Adrenal gland (tissue), 5 donors: ENCODE measurements at regions not wholly inside any gene's neighbourhood (a gene's known extent, or its start where the extent isn't known, plus 50 kb on each side); places are given as distances from the start of the nearest gene placed in this dataset.

Source experiments
- POLR2A ChIP-seq, 2 donors: fragments of 450-650 bp; IDR thresholded peaks; one replicate each; pipeline ENCODE4 v1.6.1; 2017; ENCODE audit warnings: antibody characterized with exemption in 2 of 2, mild to moderate bottlenecking in 2 of 2, moderate library complexity in 1 of 2
- TF ChIP-seq, protein P1 (sequence below), 6 experiments: fragments of 450-650 bp in 4 of 6; fragments of 200-600 bp in 2 of 6; sonication (generic) in 1 of 6; IDR thresholded peaks; 1 replicate in 5 of 6; 2 replicates in 1 of 6; pipeline versions ENCODE4 v1.5.1 to v1.8.0; 2016 to 2021; ENCODE audit warnings: antibody characterized with exemption in 6 of 6, mild to moderate bottlenecking in 2 of 6, moderate library complexity in 1 of 6
- donor health status: DM: no; HTN: no; CAD: no.

DNA sequence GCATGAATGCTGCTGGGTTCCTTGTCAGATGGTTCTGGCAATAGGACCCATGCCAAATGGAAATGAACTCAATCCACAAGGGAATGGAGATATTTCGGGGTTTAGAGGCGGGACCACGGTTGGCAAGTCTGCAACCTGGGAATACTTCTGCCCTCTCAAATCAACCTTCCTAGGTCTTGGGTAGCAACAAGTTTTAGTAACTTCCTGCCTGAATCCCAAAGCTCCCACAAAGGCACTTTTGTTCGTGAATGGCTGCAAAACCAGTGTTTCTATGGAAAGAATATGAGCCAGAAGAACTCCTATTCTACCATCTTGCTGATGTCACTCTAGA is 790.1 kb upstream of the SLC8A1 start:
- TF ChIP-seq, protein P1, sequence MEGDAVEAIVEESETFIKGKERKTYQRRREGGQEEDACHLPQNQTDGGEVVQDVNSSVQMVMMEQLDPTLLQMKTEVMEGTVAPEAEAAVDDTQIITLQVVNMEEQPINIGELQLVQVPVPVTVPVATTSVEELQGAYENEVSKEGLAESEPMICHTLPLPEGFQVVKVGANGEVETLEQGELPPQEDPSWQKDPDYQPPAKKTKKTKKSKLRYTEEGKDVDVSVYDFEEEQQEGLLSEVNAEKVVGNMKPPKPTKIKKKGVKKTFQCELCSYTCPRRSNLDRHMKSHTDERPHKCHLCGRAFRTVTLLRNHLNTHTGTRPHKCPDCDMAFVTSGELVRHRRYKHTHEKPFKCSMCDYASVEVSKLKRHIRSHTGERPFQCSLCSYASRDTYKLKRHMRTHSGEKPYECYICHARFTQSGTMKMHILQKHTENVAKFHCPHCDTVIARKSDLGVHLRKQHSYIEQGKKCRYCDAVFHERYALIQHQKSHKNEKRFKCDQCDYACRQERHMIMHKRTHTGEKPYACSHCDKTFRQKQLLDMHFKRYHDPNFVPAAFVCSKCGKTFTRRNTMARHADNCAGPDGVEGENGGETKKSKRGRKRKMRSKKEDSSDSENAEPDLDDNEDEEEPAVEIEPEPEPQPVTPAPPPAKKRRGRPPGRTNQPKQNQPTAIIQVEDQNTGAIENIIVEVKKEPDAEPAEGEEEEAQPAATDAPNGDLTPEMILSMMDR (IDR thresholded peaks at IDR 0.05), result no peak
- TF ChIP-seq POLR2A (IDR thresholded peaks at IDR 0.05), result no peak
